Natural killer cell (primary cell): ENCODE measurements at regions not wholly inside any gene's neighbourhood (a gene's known extent, or its start where the extent isn't known, plus 50 kb on each side); places are given as distances from the start of the nearest gene placed in this dataset.

Experiments used
- ATAC-seq, 3 donors: fragments of 150-1000 bp in 2 of 3; fragments of 200-7000 bp in 1 of 3; cut with Tn5 transposase; 1 replicate in 1 of 3; 2 replicates in 2 of 3; pipeline ENCODE4 v1.10.0; 2021; ENCODE audit warnings: mild to moderate bottlenecking in 2 of 3, moderate library complexity in 2 of 3
- DNase-seq, 2 donors: peaks; one replicate each; pipeline versions ENCODE4 v3.0.0 to v3.0.0-alpha.2; 2013 to 2021; ENCODE audit warnings: mixed read lengths in 1 of 2
- H3K27ac ChIP-seq: one replicate; pipeline ENCODE4 v1.5.1; 2013; ENCODE audit warnings: mild to moderate bottlenecking, low read length
- H3K27me3 ChIP-seq: one replicate; pipeline ENCODE4 v1.6.1; 2013; ENCODE audit warnings: low read length; ENCODE audit not compliant: control insufficient read depth, insufficient read depth
- H3K36me3 ChIP-seq: one replicate; pipeline ENCODE4 v1.6.1; 2013; ENCODE audit warnings: low read length; ENCODE audit not compliant: control insufficient read depth, insufficient read depth
- H3K4me1 ChIP-seq: one replicate; pipeline ENCODE4 v1.6.1; 2013; ENCODE audit warnings: low read length; ENCODE audit not compliant: control insufficient read depth, insufficient read depth
- H3K4me3 ChIP-seq: one replicate; pipeline ENCODE4 v1.5.1; 2013; ENCODE audit warnings: low read length
- H3K9me3 ChIP-seq: one replicate; pipeline ENCODE4 v1.6.1; 2013; ENCODE audit warnings: low read length; ENCODE audit not compliant: control insufficient read depth, insufficient read depth
- H3K27ac Mint-ChIP-seq, 2 donors: one replicate each; pipeline ENCODE4 v1.8.0; 2022; ENCODE audit warnings: mild to moderate bottlenecking in 2 of 2, mixed read lengths in 2 of 2, moderate library complexity in 1 of 2
- H3K27me3 Mint-ChIP-seq, 2 donors: one replicate each; pipeline ENCODE4 v1.8.0; 2022; ENCODE audit warnings: low read depth in 2 of 2, mixed read lengths in 2 of 2
- H3K36me3 Mint-ChIP-seq: one replicate; pipeline ENCODE4 v1.8.0; 2022; ENCODE audit warnings: mixed read lengths
- H3K4me1 Mint-ChIP-seq, 2 donors: one replicate each; pipeline ENCODE4 v1.8.0; 2022; ENCODE audit warnings: mixed read lengths in 2 of 2
- H3K4me3 Mint-ChIP-seq: one replicate; pipeline ENCODE4 v1.8.0; 2022; ENCODE audit warnings: mild to moderate bottlenecking, moderate library complexity, mixed read lengths
- H3K9me3 Mint-ChIP-seq, 2 donors: one replicate each; pipeline ENCODE4 v1.8.0; 2022; ENCODE audit warnings: mixed read lengths in 2 of 2
- CTCF ChIP-seq: fragments of 200-600 bp; IDR thresholded peaks from one replicate; pipeline ENCODE4 v1.8.0; 2022; ENCODE audit warnings: antibody characterized with exemption
- WGBS: methylation state at CpG from one replicate; pipeline ENCODE4 v1.1.7; 2013; ENCODE audit warnings: missing lambda C conversion rate; ENCODE audit not compliant: insufficient coverage; 5-methylcytosine and 5-hydroxymethylcytosine counted together
- intact Hi-C: fragments of 100-400 bp; cut with micrococcal nuclease; formaldehyde crosslinking; loops from one replicate; pipeline ENCODE4 v1.14.2; 2022

GRCh38 chr6:11412616-11413015 is 124.9 kb upstream of the TMEM170B start:
- Mint-ChIP-seq H3K4me1 (peaks cover 0 to 9% of the 10 kb centered on the region in 2 donors), H3K9me3 (no peaks in the 10 kb centered on the region), H3K27ac (no peak overlapping the region), H3K27me3 (peaks cover 0 to 4% of the 10 kb centered on the region in 2 donors), H3K4me3 (no peak overlapping the region), H3K36me3 (no peaks in the 10 kb centered on the region)
- intact Hi-C loops, result no loop called here
- no peak for TF ChIP-seq CTCF
- H3K36me3 ChIP-seq, result no peaks in the 10 kb centered on the region
- no peak for DNase-seq
- no peak overlapping the region for H3K27ac ChIP-seq
- no peak overlapping the region for H3K4me3 ChIP-seq
- no peaks in the 10 kb centered on the region for H3K4me1 ChIP-seq
- WGBS, result 86% methylated on average over 2 of the region's 3 CpGs
- no peaks in the 10 kb centered on the region for H3K9me3 ChIP-seq
- H3K27me3 ChIP-seq, result no peaks in the 10 kb centered on the region
- no peak for ATAC-seq

- H3K4me3 ChIP-seq, result no peak overlapping the region
- ATAC-seq (no peak), DNase-seq (no peak)
- H3K4me1 Mint-ChIP-seq, result peaks cover 0 to 9% of the 10 kb centered on the region in 2 donors
- no peak overlapping the region for H3K27ac Mint-ChIP-seq
- 81% methylated on average over 2 of the region's 2 CpGs for WGBS
- H3K27ac ChIP-seq, result no peak overlapping the region
- no peaks in the 10 kb centered on the region for H3K4me1 ChIP-seq
- H3K9me3 ChIP-seq, result no peaks in the 10 kb centered on the region
- no peaks in the 10 kb centered on the region for H3K27me3 ChIP-seq
- H3K27me3 Mint-ChIP-seq, result peaks cover 0 to 4% of the 10 kb centered on the region in 2 donors
- no peaks in the 10 kb centered on the region for H3K36me3 ChIP-seq
- no peaks in the 10 kb centered on the region for H3K36me3 Mint-ChIP-seq
- TF ChIP-seq CTCF, result no peak
- intact Hi-C loops, result no loop called here
- no peaks in the 10 kb centered on the region for H3K9me3 Mint-ChIP-seq
- no peak overlapping the region for H3K4me3 Mint-ChIP-seq
Observed at GRCh38 chr6:11412011-11412424, 125.5 kb upstream of the TMEM170B start.

- no peaks in the 10 kb centered on the region for H3K9me3 Mint-ChIP-seq
- H3K36me3 Mint-ChIP-seq, result no peaks in the 10 kb centered on the region
- H3K27me3 Mint-ChIP-seq, result peaks cover 0 to 4% of the 10 kb centered on the region in 2 donors
- H3K27ac Mint-ChIP-seq, result no peak overlapping the region
- no peak for TF ChIP-seq CTCF
- Histone ChIP-seq H3K27me3 (no peaks in the 10 kb centered on the region), H3K9me3 (no peaks in the 10 kb centered on the region), H3K27ac (no peak overlapping the region), H3K4me1 (no peaks in the 10 kb centered on the region), H3K4me3 (no peak overlapping the region), H3K36me3 (no peaks in the 10 kb centered on the region)
- intact Hi-C loops, result no loop called here
- no peak for DNase-seq
- H3K4me3 Mint-ChIP-seq, result no peak overlapping the region
- 90% methylated on average over 3 of the region's 3 CpGs for WGBS
- ATAC-seq, result no peak
- H3K4me1 Mint-ChIP-seq, result peaks cover 0 to 9% of the 10 kb centered on the region in 2 donors
Observed at GRCh38 chr6:11411593-11411992, 126.0 kb upstream of the TMEM170B start.

GRCh38 chr6:11410539-11411307 is 126.8 kb upstream of the TMEM170B start:
- Mint-ChIP-seq H3K27me3 (peaks cover 0 to 4% of the 10 kb centered on the region in 2 donors), H3K4me3 (no peak overlapping the region), H3K9me3 (no peaks in the 10 kb centered on the region), H3K27ac (no peak overlapping the region), H3K36me3 (no peaks in the 10 kb centered on the region), H3K4me1 (peaks cover 3 to 9% of the 10 kb centered on the region in 2 donors)
- intact Hi-C loops, result no loop called here
- Histone ChIP-seq H3K27ac (no peak overlapping the region), H3K36me3 (no peaks in the 10 kb centered on the region), H3K4me1 (no peaks in the 10 kb centered on the region), H3K4me3 (no peak overlapping the region), H3K27me3 (no peaks in the 10 kb centered on the region), H3K9me3 (no peaks in the 10 kb centered on the region)
- DNase-seq (no peak), ATAC-seq (no peak)
- no peak for TF ChIP-seq CTCF
- WGBS, result 53% methylated on average over 2 of the region's 4 CpGs
